ENCODE measurements at regions not wholly inside any gene's neighbourhood (a gene's known extent, or its start where the extent isn't known, plus 50 kb on each side); places are given as distances from the start of the nearest gene placed in this dataset.
"Not testable (repeated sequence)": the region's sequence is repeated elsewhere in the genome, so short reads cannot be mapped to it uniquely, and the experiment has no call there.

GRCh38 chr13:94858856-94859255, 146.5 kb upstream of the SOX21 start:
- TF ChIP-seq CTCF (IDR thresholded peaks at IDR 0.05; ENCODE audit: insufficient read depth, low read length) = no peak
- H3K4me3 ChIP-seq (ENCODE audit: low read depth, low read length) = no peak overlapping the region
- no peak for DNase-seq (ENCODE audit: low read depth)

- H3K4me3 ChIP-seq (ENCODE audit: low read depth, low read length) = no peak overlapping the region
- DNase-seq (ENCODE audit: low read depth) = no peak
- no peak for TF ChIP-seq CTCF (IDR thresholded peaks at IDR 0.05; ENCODE audit: insufficient read depth, low read length)
Measured at GRCh38 chr13:94854688-94855087, 142.3 kb upstream of the SOX21 start.

GRCh38 chr13:94851576-94851975, 139.2 kb upstream of the SOX21 start:
- no peak overlapping the region for H3K4me3 ChIP-seq (ENCODE audit: low read depth, low read length)
- no peak for DNase-seq (ENCODE audit: low read depth)
- TF ChIP-seq CTCF (IDR thresholded peaks at IDR 0.05; ENCODE audit: insufficient read depth, low read length) = no peak

- no peak for TF ChIP-seq CTCF (IDR thresholded peaks at IDR 0.05; ENCODE audit: insufficient read depth, low read length)
Measured at GRCh38 chr13:94849254-94849653, 136.9 kb upstream of the SOX21 start.

GRCh38 chr13:94842901-94843300, 130.6 kb upstream of the SOX21 start:
- TF ChIP-seq CTCF (IDR thresholded peaks at IDR 0.05; ENCODE audit: insufficient read depth, low read length) = no peak
- DNase-seq (ENCODE audit: low read depth) = no peak
- H3K4me3 ChIP-seq (ENCODE audit: low read depth, low read length) = no peak overlapping the region

More at GRCh38 chr13:94849254-94849653, 136.9 kb upstream of the SOX21 start:
- DNase-seq (ENCODE audit: low read depth) = no peak
- no peak overlapping the region for H3K4me3 ChIP-seq (ENCODE audit: low read depth, low read length)

GRCh38 chr13:94837056-94837455, 124.7 kb upstream of the SOX21 start:
- H3K4me3 ChIP-seq (ENCODE audit: low read depth, low read length); DNase-seq (ENCODE audit: low read depth): not testable (repeated sequence)

GRCh38 chr13:94829837-94830365, 117.6 kb upstream of the SOX21 start:
- no peak for DNase-seq (ENCODE audit: low read depth)
- no peak overlapping the region for H3K4me3 ChIP-seq (ENCODE audit: low read depth, low read length)
- TF ChIP-seq CTCF (IDR thresholded peaks at IDR 0.05; ENCODE audit: insufficient read depth, low read length) = no peak
